OCI-LY1 (cell line): ENCODE measurements at regions not wholly inside any gene's neighbourhood (a gene's known extent, or its start where the extent isn't known, plus 50 kb on each side); places are given as distances from the start of the nearest gene placed in this dataset.

ENCODE experiments used
- H2AFZ ChIP-seq: fragments of 200-600 bp; sonication (generic), shearing (Covaris generic); 2 replicates; pipeline ENCODE4 v1.6.0; 2014; ENCODE audit warnings: antibody characterized with exemption, mild to moderate bottlenecking, low read length
- H3F3A ChIP-seq: fragments of 200-600 bp; sonication (generic), shearing (Covaris generic); 2 replicates; pipeline ENCODE4 v1.6.0; 2014; ENCODE audit warnings: mild to moderate bottlenecking, antibody characterized with exemption, low read length, moderate library complexity; ENCODE audit not compliant: insufficient read depth
- H3K27ac ChIP-seq: fragments of 200-600 bp; sonication (generic); 2 replicates; pipeline ENCODE4 v1.5.1; 2014; ENCODE audit warnings: low read length, mixed run types, mild to moderate bottlenecking, low read depth; ENCODE audit not compliant: poor library complexity, severe bottlenecking
- H3K27me3 ChIP-seq: fragments of 200-600 bp; sonication (generic); 2 replicates; pipeline ENCODE4 v1.6.0; 2014; ENCODE audit warnings: antibody characterized with exemption, mild to moderate bottlenecking, low read length, moderate library complexity; ENCODE audit not compliant: insufficient read depth
- H3K36me3 ChIP-seq: fragments of 200-600 bp; sonication (generic); 2 replicates; pipeline ENCODE4 v1.6.1; 2014; ENCODE audit warnings: mild to moderate bottlenecking, antibody characterized with exemption, low read length, moderate library complexity, mixed read lengths; ENCODE audit not compliant: insufficient read depth
- H3K4me1 ChIP-seq: fragments of 200-600 bp; sonication (generic); 2 replicates; pipeline ENCODE4 v1.5.1; 2014; ENCODE audit warnings: mild to moderate bottlenecking, low read length, moderate library complexity; ENCODE audit not compliant: insufficient read depth, severe bottlenecking
- H3K4me2 ChIP-seq: fragments of 200-600 bp; sonication (generic), shearing (Covaris generic); 2 replicates; pipeline ENCODE4 v1.6.1; 2014; ENCODE audit warnings: low read length
- H3K4me3 ChIP-seq: fragments of 200-600 bp; sonication (generic); 2 replicates; pipeline ENCODE4 v1.5.1; 2014; ENCODE audit warnings: low read length, low read depth, mild to moderate bottlenecking, mixed read lengths; ENCODE audit not compliant: poor library complexity, severe bottlenecking
- H3K79me2 ChIP-seq: fragments of 200-600 bp; shearing (Covaris generic); 2 replicates; pipeline ENCODE4 v1.6.1; 2016; ENCODE audit warnings: mixed run types, low read length, mixed read lengths; ENCODE audit not compliant: insufficient read depth
- H3K9ac ChIP-seq: fragments of 200-600 bp; sonication (generic), shearing (Covaris generic); 2 replicates; pipeline ENCODE4 v1.6.1; 2014; ENCODE audit warnings: mild to moderate bottlenecking, low read length, mixed read lengths
- H3K9me2 ChIP-seq: fragments of 200-600 bp; sonication (generic), shearing (Covaris generic); 2 replicates; pipeline ENCODE4 v1.6.1; 2014; ENCODE audit warnings: low read depth, mild to moderate bottlenecking, low read length, mixed read lengths
- H3K9me3 ChIP-seq: fragments of 200-600 bp; shearing (Covaris generic); 2 replicates; pipeline ENCODE4 v1.6.1; 2014; ENCODE audit warnings: low read length, mixed read lengths
- H4K20me1 ChIP-seq: fragments of 200-600 bp; sonication (generic), shearing (Covaris generic); 2 replicates; pipeline ENCODE4 v1.6.0; 2016; ENCODE audit warnings: mild to moderate bottlenecking, low read length; ENCODE audit not compliant: insufficient read depth
- EZH2 ChIP-seq: fragments of 200-600 bp; sonication (generic), shearing (Covaris generic); IDR thresholded peaks from 2 replicates; pipeline ENCODE4 v1.8.0; 2017; ENCODE audit warnings: borderline replicate concordance, mixed run types, mild to moderate bottlenecking, antibody characterized with exemption, low read length, moderate library complexity, mixed read lengths
- TF ChIP-seq, protein P1 (sequence below): fragments of 200-600 bp; sonication (generic), shearing (Covaris generic); IDR thresholded peaks from 2 replicates; pipeline ENCODE4 v1.5.1; 2017; ENCODE audit warnings: mild to moderate bottlenecking, antibody characterized with exemption, low read length, moderate library complexity, mixed read lengths

DNA sequence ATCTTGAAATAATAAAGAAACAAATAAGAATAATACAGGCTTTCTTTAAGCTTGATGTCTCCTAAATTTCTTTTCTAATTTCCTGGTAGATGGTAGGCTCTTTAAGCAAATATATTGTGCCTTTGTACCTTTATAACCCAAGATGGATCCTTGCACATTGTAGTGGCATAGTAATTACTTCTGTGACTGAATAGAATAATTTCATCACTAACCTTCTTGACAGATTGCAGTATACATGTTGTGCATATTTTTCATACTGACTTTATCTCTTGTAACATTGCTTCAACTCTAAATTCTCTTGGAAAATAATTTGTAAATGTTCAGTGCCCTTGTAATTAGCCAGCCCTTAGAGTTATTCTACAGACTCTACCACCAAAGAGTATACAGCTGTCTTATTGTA lies 1433.8 kb upstream of the GBE1 start:
- H3K36me3 ChIP-seq: no peaks in the 10 kb centered on the region
- no peak overlapping the region for H2AFZ ChIP-seq
- no peaks in the 10 kb centered on the region for H3F3A ChIP-seq
- H4K20me1 ChIP-seq: no peaks in the 10 kb centered on the region
- no peak overlapping the region for H3K27ac ChIP-seq
- no peak overlapping the region for H3K9ac ChIP-seq
- TF ChIP-seq EZH2: no peak
- TF ChIP-seq, protein P1, sequence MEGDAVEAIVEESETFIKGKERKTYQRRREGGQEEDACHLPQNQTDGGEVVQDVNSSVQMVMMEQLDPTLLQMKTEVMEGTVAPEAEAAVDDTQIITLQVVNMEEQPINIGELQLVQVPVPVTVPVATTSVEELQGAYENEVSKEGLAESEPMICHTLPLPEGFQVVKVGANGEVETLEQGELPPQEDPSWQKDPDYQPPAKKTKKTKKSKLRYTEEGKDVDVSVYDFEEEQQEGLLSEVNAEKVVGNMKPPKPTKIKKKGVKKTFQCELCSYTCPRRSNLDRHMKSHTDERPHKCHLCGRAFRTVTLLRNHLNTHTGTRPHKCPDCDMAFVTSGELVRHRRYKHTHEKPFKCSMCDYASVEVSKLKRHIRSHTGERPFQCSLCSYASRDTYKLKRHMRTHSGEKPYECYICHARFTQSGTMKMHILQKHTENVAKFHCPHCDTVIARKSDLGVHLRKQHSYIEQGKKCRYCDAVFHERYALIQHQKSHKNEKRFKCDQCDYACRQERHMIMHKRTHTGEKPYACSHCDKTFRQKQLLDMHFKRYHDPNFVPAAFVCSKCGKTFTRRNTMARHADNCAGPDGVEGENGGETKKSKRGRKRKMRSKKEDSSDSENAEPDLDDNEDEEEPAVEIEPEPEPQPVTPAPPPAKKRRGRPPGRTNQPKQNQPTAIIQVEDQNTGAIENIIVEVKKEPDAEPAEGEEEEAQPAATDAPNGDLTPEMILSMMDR: no peak
- no peaks in the 10 kb centered on the region for H3K79me2 ChIP-seq
- no peaks in the 10 kb centered on the region for H3K9me3 ChIP-seq
- H3K4me3 ChIP-seq: no peak overlapping the region
- no peaks in the 10 kb centered on the region for H3K9me2 ChIP-seq
- peaks cover 3% of the 10 kb centered on the region for H3K4me1 ChIP-seq
- no peaks in the 10 kb centered on the region for H3K27me3 ChIP-seq
- no peak overlapping the region for H3K4me2 ChIP-seq

DNA sequence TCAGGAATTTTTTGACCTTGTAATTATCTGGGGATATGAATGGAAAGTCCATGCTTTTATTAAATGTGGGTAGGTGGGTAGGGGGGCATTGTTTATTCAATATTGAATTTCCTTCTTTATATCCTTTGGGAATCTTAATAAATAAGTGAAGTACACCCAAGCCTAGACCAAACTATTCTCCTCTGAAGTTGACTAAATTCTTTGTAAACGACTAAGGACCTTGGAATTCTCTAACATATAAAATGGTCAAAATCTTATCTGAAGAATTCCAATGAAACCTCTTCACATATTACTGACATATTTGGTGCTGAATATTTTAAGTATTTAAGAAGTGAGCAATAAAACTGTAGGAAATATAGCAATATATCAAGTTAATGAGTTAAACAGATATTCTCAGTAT lies 1432.1 kb upstream of the GBE1 start:
- Histone ChIP-seq H3K9me2 (no peaks in the 10 kb centered on the region), H3K36me3 (no peaks in the 10 kb centered on the region), H4K20me1 (no peaks in the 10 kb centered on the region), H3K4me3 (no peak overlapping the region), H3F3A (no peaks in the 10 kb centered on the region), H2AFZ (no peak overlapping the region), H3K27me3 (no peaks in the 10 kb centered on the region), H3K4me2 (no peak overlapping the region), H3K9me3 (no peaks in the 10 kb centered on the region), H3K9ac (no peak overlapping the region), H3K4me1 (peaks cover 16% of the 10 kb centered on the region), H3K79me2 (no peaks in the 10 kb centered on the region), H3K27ac (no peak overlapping the region)
- TF ChIP-seq, protein P1: no peak
- TF ChIP-seq EZH2: no peak

DNA sequence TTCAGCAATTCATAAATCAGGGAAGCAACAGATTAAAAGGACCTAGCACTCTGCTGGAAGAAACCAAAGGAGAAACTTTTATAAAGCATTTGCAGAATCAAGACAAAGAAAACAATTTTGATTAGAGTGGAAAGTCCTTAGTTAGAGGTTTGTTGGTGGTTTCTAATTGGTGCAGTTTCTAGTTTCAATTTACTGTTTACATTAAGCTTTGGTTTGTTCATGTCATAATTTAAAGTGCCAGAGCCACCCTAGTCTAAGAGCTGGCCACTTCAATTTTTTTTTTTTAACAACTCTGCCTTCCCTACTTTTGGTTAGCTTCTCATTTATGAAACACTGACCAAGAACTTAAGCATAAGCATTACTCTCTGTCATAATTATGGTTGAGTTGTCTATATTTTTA lies 1428.2 kb upstream of the GBE1 start:
- no peak overlapping the region for H3K27ac ChIP-seq
- no peak for TF ChIP-seq EZH2
- TF ChIP-seq, protein P1: no peak
- no peaks in the 10 kb centered on the region for H3K27me3 ChIP-seq
- no peaks in the 10 kb centered on the region for H4K20me1 ChIP-seq
- no peak overlapping the region for H3K9ac ChIP-seq
- no peaks in the 10 kb centered on the region for H3K9me3 ChIP-seq
- no peaks in the 10 kb centered on the region for H3K36me3 ChIP-seq
- no peaks in the 10 kb centered on the region for H3F3A ChIP-seq
- H2AFZ ChIP-seq: peak overlapping the region; percentile 100
- H3K4me1 ChIP-seq: peaks cover 16% of the 10 kb centered on the region
- H3K79me2 ChIP-seq: no peaks in the 10 kb centered on the region
- H3K4me2 ChIP-seq: peak overlapping the region; percentile 32
- H3K4me3 ChIP-seq: no peak overlapping the region
- H3K9me2 ChIP-seq: no peaks in the 10 kb centered on the region
